ENCODE measurements at regions not wholly inside any gene's neighbourhood (a gene's known extent, or its start where the extent isn't known, plus 50 kb on each side); places are given as distances from the start of the nearest gene placed in this dataset.
A peak's percentile ranks its signal among the peaks of the same experiment; 100 is the strongest.
"Not testable (repeated sequence)": the region's sequence is repeated elsewhere in the genome, so short reads cannot be mapped to it uniquely, and the experiment has no call there.

- DNase-seq (ENCODE audit: insufficient read length, low spot score): not testable (repeated sequence)
- FAIRE-seq: peak; percentile 97
- peak; percentile 90 for TF ChIP-seq SPI1 (IDR thresholded peaks at IDR 0.05; ENCODE audit: low read depth, low read length)
- TF ChIP-seq TAF1 (IDR thresholded peaks at IDR 0.05; ENCODE audit: low read depth, low read length): 0 out of 2 replicates have a peak, but pooled peaks have one; percentile 28
- TF ChIP-seq POLR2AphosphoS5 (IDR thresholded peaks at IDR 0.05; ENCODE audit: low read depth, low read length): peak; percentile 48; the same call in 1 of the 2 replicates
- peak; percentile 69 for TF ChIP-seq POLR2A (IDR thresholded peaks at IDR 0.05; ENCODE audit: low read depth, low read length)
Observed at GRCh38 chr19:41521138-41521930, 54.6 kb upstream of the CEACAM21 start.

- DNase-seq (ENCODE audit: insufficient read length, low spot score) (no peak), FAIRE-seq (no peak)
- TF ChIP-seq PAX5 (IDR thresholded peaks at IDR 0.05; ENCODE audit: insufficient read depth, low read length, severe bottlenecking) (peak; percentile 7), POLR2A (IDR thresholded peaks at IDR 0.05; ENCODE audit: low read depth, low read length) (peak; percentile 13; the same call in 1 of the 2 replicates), POU2F2 (IDR thresholded peaks at IDR 0.05; ENCODE audit: low read depth, low read length) (no peak)
Observed at GRCh38 chr19:41521931-41522555, 53.9 kb upstream of the CEACAM21 start.

- FAIRE-seq: no peak
- no peak for TF ChIP-seq PAX5 (IDR thresholded peaks at IDR 0.05; ENCODE audit: insufficient read depth, low read length, severe bottlenecking)
- no peak for TF ChIP-seq POU2F2 (IDR thresholded peaks at IDR 0.05; ENCODE audit: low read depth, low read length)
- TF ChIP-seq POLR2AphosphoS5 (IDR thresholded peaks at IDR 0.05; ENCODE audit: low read depth, low read length): no peak
- no peak for TF ChIP-seq SPI1 (IDR thresholded peaks at IDR 0.05; ENCODE audit: low read depth, low read length)
- TF ChIP-seq TAF1 (IDR thresholded peaks at IDR 0.05; ENCODE audit: low read depth, low read length): no peak
- TF ChIP-seq POLR2A (IDR thresholded peaks at IDR 0.05; ENCODE audit: low read depth, low read length): no peak
- DNase-seq (ENCODE audit: insufficient read length, low spot score): no peak
Observed at GRCh38 chr19:41525989-41526388, 50.0 kb upstream of the CEACAM21 start.

Measured in GM12891 (cell line).